GM18868 (cell line): ENCODE measurements at regions not wholly inside any gene's neighbourhood (a gene's known extent, or its start where the extent isn't known, plus 50 kb on each side); places are given as distances from the start of the nearest gene placed in this dataset.
"Not testable (repeated sequence)": the region's sequence is repeated elsewhere in the genome, so short reads cannot be mapped to it uniquely, and the experiment has no call there.

Source experiments
- ATAC-seq: cut with Tn5 transposase; IDR thresholded peaks from one replicate; pipeline ENCODE4 v1.9.1; 2021; ENCODE audit warnings: mild to moderate bottlenecking, moderate library complexity; ENCODE audit not compliant: unreplicated experiment

DNA sequence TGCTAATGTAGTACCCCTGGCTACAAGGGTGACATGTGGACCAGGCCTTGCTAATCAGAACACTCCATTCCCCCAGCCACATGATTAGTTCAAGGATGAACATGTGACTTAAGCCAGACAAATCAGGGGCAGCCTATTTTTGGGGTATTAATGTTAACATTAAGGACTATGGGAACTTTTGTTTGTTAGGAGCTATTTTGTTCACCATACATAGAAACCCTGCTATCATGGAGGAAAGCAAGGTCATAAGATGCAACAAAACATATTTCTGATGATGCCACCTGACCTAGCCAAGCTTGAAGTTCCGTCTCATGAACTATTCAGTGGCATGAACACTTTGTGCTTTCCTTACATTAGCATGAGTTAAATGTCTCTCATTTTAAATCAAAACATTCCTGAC lies 90.8 kb upstream of the PELI2 start:
- no peak for ATAC-seq

DNA sequence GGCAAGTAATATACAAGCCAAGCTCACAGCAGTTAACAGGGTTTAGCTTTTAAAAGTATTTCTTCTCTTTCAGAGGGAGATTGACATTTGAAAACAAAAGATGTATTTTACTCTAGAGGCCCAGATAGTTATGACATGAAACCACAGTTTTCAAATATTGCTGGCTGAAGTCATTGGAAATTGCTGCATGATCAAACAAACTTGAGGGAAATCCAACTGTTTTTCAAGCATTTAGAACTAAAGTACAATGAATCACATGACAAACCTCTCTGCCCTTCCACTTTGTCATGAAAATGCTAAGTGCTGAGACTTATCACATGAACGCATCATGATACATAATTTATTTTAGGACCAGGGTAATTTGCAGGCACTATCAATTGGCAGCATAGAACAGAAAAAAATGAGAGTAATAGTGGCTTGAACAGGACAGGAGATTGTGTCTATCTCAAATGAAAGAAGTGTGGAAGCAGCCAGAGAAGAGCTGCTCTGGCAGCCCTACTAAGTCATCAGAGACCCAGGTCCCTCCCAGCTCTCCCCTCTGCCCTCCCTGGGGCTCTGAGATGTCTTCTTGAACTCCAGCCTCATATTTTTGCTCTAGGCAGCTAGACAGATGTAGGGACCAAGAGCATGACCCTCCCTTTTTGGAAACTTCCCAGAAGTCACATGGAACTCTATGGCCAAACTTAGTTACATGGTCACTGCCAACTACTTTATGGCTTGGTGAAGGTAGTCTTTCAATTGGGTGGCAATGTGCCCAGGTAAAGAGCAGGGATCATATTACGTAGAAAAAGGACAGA lies 90.1 kb upstream of the PELI2 start:
- no peak for ATAC-seq

DNA sequence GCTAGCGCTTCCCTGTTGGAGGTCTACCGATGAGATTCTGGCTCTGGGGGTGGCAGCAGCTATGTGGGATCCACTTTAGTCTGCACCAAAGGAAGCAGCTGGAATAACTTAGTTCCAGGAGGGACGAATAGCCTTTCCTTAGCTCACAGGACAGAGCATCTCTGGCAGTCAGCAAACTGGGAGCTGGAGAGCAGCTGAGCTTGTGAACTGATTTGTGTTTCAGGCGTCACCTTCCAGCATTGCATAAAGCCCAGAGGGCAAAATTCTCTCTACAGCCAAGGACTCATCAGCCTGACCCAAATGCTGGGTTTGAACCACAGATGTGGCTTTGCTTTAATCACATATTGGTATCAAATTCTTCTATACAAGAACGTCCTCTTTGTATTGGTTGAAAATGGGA lies 81.9 kb upstream of the PELI2 start:
- ATAC-seq, result no peak

DNA sequence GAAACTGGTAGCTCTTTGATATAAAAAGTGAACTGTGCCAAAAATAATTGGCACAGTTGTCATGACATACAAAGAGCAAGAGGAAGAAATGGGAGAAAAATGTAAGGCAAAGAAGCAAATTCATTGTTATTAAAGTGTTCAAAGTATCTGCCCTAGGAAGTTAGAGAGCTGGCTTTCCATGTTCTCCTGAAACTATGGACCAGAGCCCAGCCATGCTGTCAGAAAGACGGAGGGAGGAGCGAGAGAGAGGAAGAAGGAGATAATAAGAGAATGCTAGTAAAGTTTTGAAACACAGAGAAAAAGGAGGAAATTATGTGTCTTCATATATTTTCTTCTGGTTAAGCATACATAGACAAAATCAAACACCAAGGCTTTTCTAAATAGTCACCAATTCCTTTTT lies 78.1 kb upstream of the PELI2 start:
- no peak for ATAC-seq

DNA sequence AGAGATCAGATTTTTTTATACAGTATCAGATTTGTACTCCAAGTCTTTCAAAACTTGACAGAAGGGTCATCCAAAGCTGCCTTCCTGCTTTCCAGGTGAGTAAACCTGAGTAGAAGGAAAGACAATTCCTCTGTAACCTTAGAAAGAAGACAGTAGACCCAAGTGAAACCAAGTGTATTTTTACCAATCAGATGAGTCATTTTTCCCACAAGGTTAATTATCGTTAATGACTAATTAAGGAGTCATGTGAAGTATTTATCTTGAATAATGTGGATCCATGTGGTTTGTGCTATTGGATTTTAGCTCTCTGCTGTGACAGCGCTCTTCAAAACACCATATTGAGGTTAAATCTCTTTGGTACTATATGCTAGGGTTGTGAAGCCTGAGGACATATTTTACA lies 74.0 kb upstream of the PELI2 start:
- no peak for ATAC-seq

DNA sequence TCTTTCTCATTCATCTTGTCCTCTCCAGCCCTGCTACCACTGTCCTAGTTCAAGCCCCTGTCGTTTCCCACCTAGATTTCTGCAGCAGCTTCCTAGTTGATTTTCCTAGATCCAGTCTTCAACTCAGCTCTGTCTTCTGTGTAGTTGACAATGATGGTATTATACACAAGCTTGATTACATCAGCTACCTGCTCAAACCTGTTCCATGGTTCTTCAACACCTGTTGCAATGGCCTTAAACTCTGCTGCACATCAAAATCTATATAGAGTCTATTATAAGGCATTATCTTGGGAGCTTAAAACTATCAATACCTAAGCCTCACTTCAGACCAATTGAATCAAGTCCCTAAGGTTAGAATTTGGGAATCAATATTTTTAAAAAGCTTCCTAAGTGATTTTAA lies 71.7 kb upstream of the PELI2 start:
- no peak for ATAC-seq

DNA sequence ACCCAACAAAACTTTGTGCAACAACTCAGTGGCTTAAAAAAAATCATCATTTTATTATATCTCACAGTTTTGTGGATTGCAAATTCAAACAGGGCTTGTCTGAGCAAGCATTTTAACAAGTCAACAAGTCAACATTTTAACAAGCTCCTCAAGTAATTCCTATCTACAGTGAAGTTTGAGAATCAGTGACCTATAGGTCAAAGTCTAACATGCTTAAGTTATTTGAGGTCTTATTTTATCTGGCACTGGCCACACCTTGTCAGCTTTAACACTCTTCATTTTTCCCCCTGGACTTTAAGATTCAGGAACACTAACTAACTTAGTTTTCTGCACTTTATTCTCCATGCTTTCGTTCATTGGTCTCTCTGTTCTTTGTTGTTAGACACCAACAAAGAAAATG lies 71.2 kb upstream of the PELI2 start:
- ATAC-seq, result no peak

DNA sequence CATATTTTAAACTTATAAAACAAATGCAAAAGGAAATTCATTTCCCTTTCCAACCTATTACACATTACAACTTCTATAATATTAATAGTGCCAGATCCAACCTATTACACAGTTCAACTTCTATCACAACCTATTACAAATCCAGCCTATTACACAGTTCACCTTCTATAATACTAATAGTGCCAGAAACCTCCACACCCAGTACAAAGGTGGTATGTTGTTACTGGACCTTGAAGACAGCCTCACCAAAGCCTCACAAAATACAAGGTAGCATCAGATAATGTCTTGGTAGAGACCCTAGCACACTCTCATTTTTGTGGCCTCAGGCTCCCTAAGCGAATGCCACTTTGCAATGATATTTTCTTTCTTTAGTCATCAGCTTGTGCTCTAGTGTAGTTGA lies 68.7 kb upstream of the PELI2 start:
- no peak for ATAC-seq

DNA sequence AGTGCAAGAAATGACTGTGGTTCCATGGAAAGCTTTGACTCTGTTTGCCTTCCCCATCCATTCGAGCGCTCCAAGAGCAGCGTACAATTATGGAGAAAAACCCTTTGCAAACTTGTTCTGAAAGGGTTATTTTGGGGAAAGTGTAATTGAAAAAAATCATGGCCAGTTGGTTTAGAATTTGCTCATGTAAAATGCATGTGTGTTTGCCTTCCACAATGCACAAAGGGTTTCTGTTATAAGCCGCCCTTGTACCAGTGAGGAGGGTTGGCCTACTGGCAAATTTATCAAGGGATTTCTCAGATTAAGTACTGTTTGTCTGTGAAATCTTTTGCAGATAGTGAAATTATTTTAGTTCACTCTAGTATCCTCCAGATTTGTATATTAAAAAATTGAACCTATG lies 62.7 kb upstream of the PELI2 start:
- no peak for ATAC-seq

DNA sequence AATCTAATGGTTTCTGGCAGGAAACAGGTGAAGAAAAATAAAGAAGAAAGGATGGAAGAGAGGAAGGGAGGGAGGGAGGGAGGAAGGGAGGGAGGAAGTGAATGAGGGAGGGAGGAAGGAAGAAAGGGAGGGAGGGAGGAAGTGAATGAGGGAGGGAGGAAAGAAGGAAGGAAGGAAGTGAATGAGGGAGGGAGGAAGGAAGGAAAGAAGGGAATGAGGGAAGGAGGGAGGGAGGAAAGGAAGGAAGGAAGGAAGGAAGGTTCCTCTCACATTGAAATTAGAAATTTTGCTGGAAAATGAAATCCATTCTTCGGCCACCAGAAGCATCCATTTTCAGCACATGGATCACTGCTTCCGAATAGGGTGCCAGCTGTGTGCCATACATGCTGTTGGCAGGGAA lies 62.2 kb upstream of the PELI2 start:
- no peak for ATAC-seq

DNA sequence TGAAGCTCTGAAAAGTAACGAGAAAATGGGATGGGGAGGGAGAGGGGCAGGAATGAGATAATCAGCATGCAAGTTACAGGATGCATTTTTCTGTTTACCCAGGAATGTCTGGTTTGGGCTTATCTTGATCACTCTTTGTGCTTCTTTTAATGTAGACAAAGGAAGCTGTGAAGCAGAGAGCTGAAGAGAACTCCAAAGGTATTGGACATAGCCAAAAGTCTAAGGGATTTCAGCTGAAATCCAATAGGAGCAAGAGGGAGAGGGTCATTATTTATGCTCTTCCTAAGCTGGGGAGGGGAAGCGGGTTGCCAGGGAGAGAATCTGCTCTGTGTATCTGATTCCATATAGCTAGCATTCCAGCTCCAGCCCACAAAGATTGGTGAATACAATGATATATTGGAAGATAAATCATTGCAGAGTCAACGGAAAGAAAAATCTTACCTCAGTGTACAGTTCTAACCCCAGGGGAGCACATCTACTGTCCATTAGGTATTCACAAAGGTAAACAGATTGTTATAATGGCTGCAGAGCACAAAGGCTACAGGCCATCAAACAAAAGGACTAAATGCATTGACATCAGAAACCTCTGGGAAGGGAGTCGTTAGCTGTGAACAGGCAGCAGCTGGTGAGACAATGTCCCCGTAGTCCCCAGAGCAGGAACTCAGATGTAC lies 61.0 kb upstream of the PELI2 start:
- no peak for ATAC-seq

DNA sequence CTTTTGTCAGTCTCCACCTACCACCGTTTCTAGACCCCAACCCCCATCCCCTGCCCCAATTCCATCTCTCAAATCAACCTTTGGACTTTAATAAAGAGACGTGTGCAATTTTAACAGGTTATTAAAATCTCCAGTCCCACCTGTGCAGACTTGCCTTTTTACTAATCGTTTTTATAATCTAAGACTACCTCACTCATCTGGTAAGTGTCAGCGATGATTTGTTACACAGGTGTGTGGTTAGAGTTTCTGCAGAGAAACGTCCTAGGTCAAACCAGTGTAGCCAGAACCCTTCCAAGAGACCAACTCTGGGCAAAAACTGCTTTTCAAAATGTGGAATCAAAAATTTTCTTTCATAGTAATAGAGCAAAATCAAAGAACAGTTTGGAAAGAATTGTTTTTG lies 60.4 kb upstream of the PELI2 start:
- no peak for ATAC-seq

DNA sequence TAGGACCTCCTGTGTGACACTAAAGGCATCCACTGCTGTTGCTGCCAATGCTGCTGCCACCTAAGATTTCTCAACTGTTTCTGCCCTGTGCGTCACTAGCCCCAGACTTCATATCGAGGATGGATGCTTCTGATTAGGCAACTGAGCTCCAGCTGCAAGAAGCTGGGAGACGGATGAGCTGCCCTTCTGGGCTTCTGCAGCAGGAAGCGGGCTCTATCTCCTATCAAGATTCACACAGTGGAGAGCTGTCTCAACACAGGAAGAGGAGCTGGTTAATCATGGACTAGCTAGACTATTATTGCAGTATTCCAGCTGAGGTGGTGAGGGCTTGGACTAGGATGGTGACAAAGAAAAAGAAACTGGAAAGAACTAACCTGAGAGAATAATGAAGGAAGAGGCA lies 59.2 kb upstream of the PELI2 start:
- no peak for ATAC-seq

DNA sequence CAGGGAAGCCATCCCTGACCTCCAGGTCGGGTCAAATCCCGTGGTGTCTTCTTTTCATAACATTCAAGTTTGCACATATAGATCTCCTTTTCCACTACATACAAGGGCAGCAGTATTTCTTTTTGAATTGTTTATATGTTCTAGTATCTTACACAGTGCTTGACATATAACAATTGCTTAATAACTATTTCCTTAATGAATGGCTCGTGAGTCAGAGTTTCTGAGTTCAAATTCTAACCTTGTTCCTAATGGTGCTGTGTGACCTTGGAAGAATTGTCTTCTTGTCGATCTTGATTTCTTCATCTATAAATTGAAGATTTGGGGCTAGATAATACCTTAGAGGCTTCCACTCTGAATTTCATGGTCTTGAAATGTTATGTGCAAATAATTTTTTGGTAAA lies 57.2 kb upstream of the PELI2 start:
- no peak for ATAC-seq

DNA sequence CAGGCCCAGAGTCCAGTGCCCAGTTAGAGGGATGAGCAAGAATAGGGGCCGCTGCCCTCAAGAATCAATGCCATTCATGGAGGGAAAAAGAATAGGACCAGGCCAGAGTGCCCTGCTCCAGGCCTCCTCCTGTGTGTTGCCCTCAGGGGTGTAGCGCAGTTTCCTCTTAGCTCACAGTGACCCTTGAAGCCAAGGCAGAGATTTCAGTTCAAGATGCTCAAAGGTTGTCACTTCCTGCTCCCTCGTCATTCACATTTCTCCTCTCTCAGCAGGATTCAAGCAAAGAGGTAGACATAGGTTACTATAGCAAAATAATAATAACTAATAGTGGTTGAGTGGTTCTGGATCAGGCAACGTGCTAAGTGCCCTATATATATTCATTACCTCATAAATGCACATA lies 55.1 kb upstream of the PELI2 start:
- no peak for ATAC-seq

DNA sequence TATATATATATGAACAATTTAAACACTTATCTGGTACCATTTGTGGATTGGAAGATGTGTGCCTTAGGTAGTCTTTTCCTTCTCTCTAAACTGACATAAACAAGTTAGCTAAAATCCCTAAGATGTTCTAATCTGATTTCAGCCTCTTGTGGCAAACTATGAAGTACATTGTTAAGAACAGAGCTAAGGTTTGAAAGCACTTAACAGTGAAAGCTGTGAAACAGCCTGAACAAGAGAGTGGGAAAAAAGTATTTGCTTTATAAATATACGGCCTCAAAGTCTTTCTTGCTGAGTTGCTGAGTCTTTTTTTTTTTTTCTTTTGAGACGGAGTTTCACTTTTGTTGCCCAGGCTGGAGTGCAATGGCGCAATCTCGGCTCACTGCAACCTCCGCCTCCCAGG lies 53.7 kb upstream of the PELI2 start:
- ATAC-seq, result no peak

DNA sequence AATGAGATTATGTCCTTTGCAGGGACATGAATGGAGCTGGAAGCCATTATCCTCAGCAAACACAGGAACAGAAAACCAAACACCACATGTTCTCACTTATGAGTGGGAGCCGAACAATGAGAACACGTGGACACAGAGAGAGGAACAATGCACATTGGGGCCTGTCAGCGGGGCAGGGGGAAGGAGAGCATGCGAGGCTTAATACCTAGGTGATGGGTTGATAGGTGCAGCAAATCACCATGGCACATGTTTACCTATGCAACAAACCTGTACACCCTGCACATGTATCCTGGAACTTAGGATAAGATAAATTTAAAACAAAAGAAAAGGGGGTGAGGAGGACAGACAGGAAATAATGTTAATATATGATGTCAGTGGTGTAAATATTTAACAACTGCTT lies 53.0 kb upstream of the PELI2 start:
- ATAC-seq, result not testable (repeated sequence)

DNA sequence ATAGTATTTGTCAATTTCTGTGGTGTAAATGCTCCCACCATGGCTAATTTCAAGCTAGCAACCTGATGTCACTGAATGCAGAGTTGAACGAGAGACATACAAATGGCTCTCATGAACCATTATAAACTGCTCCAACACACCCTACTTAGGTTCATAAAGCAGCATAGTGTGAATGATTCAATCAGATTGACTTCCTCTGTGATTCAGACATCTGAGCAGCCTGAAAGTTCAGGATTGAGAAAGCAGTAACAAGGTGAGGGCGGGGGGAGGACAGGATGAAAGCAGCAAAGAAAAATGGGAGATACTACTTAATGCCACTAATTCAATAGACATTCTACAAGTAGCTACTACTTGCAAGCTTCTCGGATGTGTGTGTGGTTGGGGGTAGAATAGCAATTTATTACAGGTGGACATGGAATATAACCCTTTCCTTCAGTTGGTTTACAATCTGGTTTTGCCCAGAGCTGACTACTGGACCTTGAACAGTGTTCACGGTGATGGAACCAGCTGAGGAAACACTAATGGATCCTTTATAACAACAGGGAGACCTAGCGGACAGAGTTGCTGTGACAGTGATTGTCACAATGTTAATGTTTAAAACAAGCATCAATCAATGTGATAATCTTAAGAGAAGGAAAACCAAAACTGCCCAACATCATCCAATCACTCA lies 52.5 kb upstream of the PELI2 start:
- no peak for ATAC-seq
